GM23248 (cell line): ENCODE measurements at regions not wholly inside any gene's neighbourhood (a gene's known extent, or its start where the extent isn't known, plus 50 kb on each side); places are given as distances from the start of the nearest gene placed in this dataset.

Source experiments
- DNase-seq: peaks from one replicate; pipeline ENCODE4 v3.0.0-alpha.2; 2015
- H2AFZ ChIP-seq: fragments of 200-600 bp; sonication (generic); 2 replicates; pipeline ENCODE4 v1.6.1; 2016; ENCODE audit warnings: antibody characterized with exemption
- H3F3A ChIP-seq: fragments of 200-600 bp; sonication (generic); 2 replicates; pipeline ENCODE4 v1.6.1; 2016; ENCODE audit warnings: mild to moderate bottlenecking, antibody characterized with exemption, mixed run types; ENCODE audit not compliant: insufficient read depth
- H3K27ac ChIP-seq: fragments of 200-600 bp; sonication (generic); 2 replicates; pipeline ENCODE4 v1.5.1; 2016; ENCODE audit warnings: mild to moderate bottlenecking
- H3K27me3 ChIP-seq: fragments of 200-600 bp; sonication (generic); replicated peaks from 2 replicates; pipeline ENCODE4 v1.6.1; 2016; ENCODE audit warnings: mild to moderate bottlenecking; ENCODE audit not compliant: insufficient read depth
- H3K36me3 ChIP-seq: fragments of 200-600 bp; sonication (generic); 2 replicates; pipeline ENCODE4 v1.6.1; 2016; ENCODE audit warnings: low read depth, mild to moderate bottlenecking
- H3K4me1 ChIP-seq: fragments of 200-600 bp; sonication (generic); 2 replicates; pipeline ENCODE4 v1.6.1; 2016; ENCODE audit warnings: mild to moderate bottlenecking; ENCODE audit not compliant: insufficient read depth
- H3K4me2 ChIP-seq: fragments of 200-600 bp; sonication (generic); one replicate; pipeline ENCODE4 v1.6.1; 2016; ENCODE audit warnings: mild to moderate bottlenecking; ENCODE audit not compliant: unreplicated experiment
- H3K4me3 ChIP-seq: fragments of 200-600 bp; sonication (generic); 2 replicates; pipeline ENCODE4 v1.5.1; 2016; ENCODE audit warnings: mild to moderate bottlenecking
- H3K79me2 ChIP-seq: fragments of 200-600 bp; sonication (generic); 2 replicates; pipeline ENCODE4 v1.6.1; 2016; ENCODE audit warnings: mild to moderate bottlenecking; ENCODE audit not compliant: insufficient read depth
- H3K9ac ChIP-seq: fragments of 200-600 bp; sonication (generic); 2 replicates; pipeline ENCODE4 v1.6.1; 2016; ENCODE audit warnings: mild to moderate bottlenecking
- H3K9me2 ChIP-seq: fragments of 200-600 bp; sonication (generic); 2 replicates; pipeline ENCODE4 v1.6.1; 2016; ENCODE audit warnings: mixed run types, mild to moderate bottlenecking, moderate library complexity; ENCODE audit not compliant: insufficient read depth
- H3K9me3 ChIP-seq: fragments of 200-600 bp; sonication (generic); one replicate; pipeline ENCODE4 v1.6.1; 2017; ENCODE audit warnings: low read depth
- H4K20me1 ChIP-seq: fragments of 200-600 bp; sonication (generic); 2 replicates; pipeline ENCODE4 v1.6.0; 2016; ENCODE audit not compliant: insufficient read depth
- EZH2 ChIP-seq: fragments of 200-600 bp; sonication (generic); IDR thresholded peaks from 2 replicates; pipeline ENCODE4 v1.6.1; 2018; ENCODE audit warnings: antibody characterized with exemption, mild to moderate bottlenecking; ENCODE audit not compliant: insufficient read depth, poor library complexity, severe bottlenecking
- EZH2phosphoT487 ChIP-seq: fragments of 200-600 bp; sonication (generic); IDR thresholded peaks from 2 replicates; pipeline ENCODE4 v1.6.1; 2018; ENCODE audit warnings: antibody characterized with exemption, moderate library complexity, mild to moderate bottlenecking, low read depth; ENCODE audit not compliant: insufficient read depth
- WGBS, 2 experiments: methylation state at CpG; one replicate each; pipeline ENCODE4 v1.1.6; 2015 to 2017; ENCODE audit warnings: low lambda C conversion rate in 2 of 2, low coverage in 1 of 2; ENCODE audit errors: missing lambda C conversion rate in 2 of 2; 5-methylcytosine and 5-hydroxymethylcytosine counted together
- in situ Hi-C: fragments of 300-500 bp; cut with MboI; formaldehyde crosslinking; loops from 2 replicates; pipeline ENCODE4 v1.15.0; 2020

GRCh38 chr1:194339471-194339870, 1153.1 kb upstream of the B3GALT2 start:
- H3K27ac ChIP-seq = no peak overlapping the region
- no peak overlapping the region for H3K4me3 ChIP-seq
- no peaks in the 10 kb centered on the region for H3K4me1 ChIP-seq
- no peaks in the 10 kb centered on the region for H3K9me3 ChIP-seq
- no peaks in the 10 kb centered on the region for H3K79me2 ChIP-seq
- in situ Hi-C loops = no loop called here
- H3K9me2 ChIP-seq = no peaks in the 10 kb centered on the region
- DNase-seq = no peak
- no peak overlapping the region for H3K9ac ChIP-seq
- no peaks in the 10 kb centered on the region for H4K20me1 ChIP-seq
- H3K27me3 ChIP-seq = no peaks in the 10 kb centered on the region
- no peaks in the 10 kb centered on the region for H3K36me3 ChIP-seq
- no peak overlapping the region for H2AFZ ChIP-seq
- H3F3A ChIP-seq = no peaks in the 10 kb centered on the region
- H3K4me2 ChIP-seq = no peak overlapping the region
- 23 to 25% methylated on average over 2 of the region's 2 CpGs for WGBS, 2 experiments
- no peak for TF ChIP-seq EZH2phosphoT487
- no peak for TF ChIP-seq EZH2

- TF ChIP-seq EZH2phosphoT487 (no peak), EZH2 (no peak)
- H3K27me3 ChIP-seq = no peaks in the 10 kb centered on the region
- H2AFZ ChIP-seq = no peak overlapping the region
- H3K4me2 ChIP-seq = no peak overlapping the region
- no peaks in the 10 kb centered on the region for H3K36me3 ChIP-seq
- H3K9me3 ChIP-seq = no peaks in the 10 kb centered on the region
- H3K9ac ChIP-seq = no peak overlapping the region
- in situ Hi-C loops = no loop called here
- DNase-seq = no peak
- H4K20me1 ChIP-seq = no peaks in the 10 kb centered on the region
- no peaks in the 10 kb centered on the region for H3K4me1 ChIP-seq
- no peak overlapping the region for H3K27ac ChIP-seq
- H3K4me3 ChIP-seq = no peak overlapping the region
- no peaks in the 10 kb centered on the region for H3K9me2 ChIP-seq
- no peaks in the 10 kb centered on the region for H3F3A ChIP-seq
- no peaks in the 10 kb centered on the region for H3K79me2 ChIP-seq
- WGBS, 2 experiments = 2 to 3% methylated on average over 1 of the region's 1 CpG
Measured at GRCh38 chr1:194338241-194338948, 1152.0 kb upstream of the B3GALT2 start.

- Histone ChIP-seq H3K27me3 (no peaks in the 10 kb centered on the region), H3K9ac (no peak overlapping the region), H3F3A (no peaks in the 10 kb centered on the region), H3K27ac (no peak overlapping the region), H3K79me2 (no peaks in the 10 kb centered on the region), H3K9me3 (no peaks in the 10 kb centered on the region), H3K36me3 (no peaks in the 10 kb centered on the region), H3K9me2 (no peaks in the 10 kb centered on the region), H3K4me2 (no peak overlapping the region), H3K4me1 (no peaks in the 10 kb centered on the region), H2AFZ (no peak overlapping the region), H3K4me3 (no peak overlapping the region), H4K20me1 (no peaks in the 10 kb centered on the region)
- no peak for TF ChIP-seq EZH2
- no peak for DNase-seq
- WGBS, 2 experiments = 25 to 34% methylated on average over 3 of the region's 3 CpGs
- in situ Hi-C loops = no loop called here
Measured at GRCh38 chr1:194333240-194333639, 1146.8 kb upstream of the B3GALT2 start.

- Histone ChIP-seq H3K4me1 (no peaks in the 10 kb centered on the region), H3K4me2 (no peak overlapping the region), H3K4me3 (no peak overlapping the region), H2AFZ (no peak overlapping the region), H3K9me3 (no peaks in the 10 kb centered on the region), H3K36me3 (no peaks in the 10 kb centered on the region), H3K27me3 (no peaks in the 10 kb centered on the region), H3K79me2 (no peaks in the 10 kb centered on the region), H4K20me1 (no peaks in the 10 kb centered on the region), H3F3A (no peaks in the 10 kb centered on the region), H3K9ac (no peak overlapping the region), H3K27ac (no peak overlapping the region), H3K9me2 (no peaks in the 10 kb centered on the region)
- WGBS, 2 experiments = 29 to 33% methylated on average over 2 of the region's 2 CpGs
- in situ Hi-C loops = no loop called here
- TF ChIP-seq EZH2 (no peak), EZH2phosphoT487 (no peak)
- DNase-seq = no peak
Measured at GRCh38 chr1:194331758-194332157, 1145.3 kb upstream of the B3GALT2 start.

- no peaks in the 10 kb centered on the region for H4K20me1 ChIP-seq
- H3K27ac ChIP-seq = no peak overlapping the region
- no peak overlapping the region for H3K4me3 ChIP-seq
- TF ChIP-seq EZH2 (no peak), EZH2phosphoT487 (no peak)
- no peaks in the 10 kb centered on the region for H3K79me2 ChIP-seq
- no peaks in the 10 kb centered on the region for H3K9me3 ChIP-seq
- DNase-seq = no peak
- H3K4me2 ChIP-seq = no peak overlapping the region
- no peak overlapping the region for H2AFZ ChIP-seq
- H3K4me1 ChIP-seq = no peaks in the 10 kb centered on the region
- H3K9me2 ChIP-seq = no peaks in the 10 kb centered on the region
- 33 to 35% methylated on average over 4 of the region's 4 CpGs for WGBS, 2 experiments
- in situ Hi-C loops = no loop called here
- H3K36me3 ChIP-seq = no peaks in the 10 kb centered on the region
- no peaks in the 10 kb centered on the region for H3K27me3 ChIP-seq
- no peak overlapping the region for H3K9ac ChIP-seq
- no peaks in the 10 kb centered on the region for H3F3A ChIP-seq
Measured at GRCh38 chr1:194322751-194323150, 1136.3 kb upstream of the B3GALT2 start.
